DOHH2 (cell line): ENCODE measurements at regions not wholly inside any gene's neighbourhood (a gene's known extent, or its start where the extent isn't known, plus 50 kb on each side); places are given as distances from the start of the nearest gene placed in this dataset.

Experiments
- CTCF ChIP-seq: fragments of 200-600 bp; sonication (generic); IDR thresholded peaks from one replicate; pipeline ENCODE4 v1.5.1; 2014; ENCODE audit warnings: antibody characterized with exemption, mild to moderate bottlenecking, low read depth, low read length; ENCODE audit not compliant: poor library complexity, severe bottlenecking
- EZH2phosphoT487 ChIP-seq: fragments of 200-600 bp; sonication (generic); IDR thresholded peaks from 2 replicates; pipeline ENCODE4 v1.6.1; 2017; ENCODE audit warnings: borderline replicate concordance, mild to moderate bottlenecking, antibody characterized with exemption, low read length, moderate library complexity, mixed read lengths

GRCh38 chr14:65225299-65226159 is 123.2 kb upstream of the MAX start:
- no peak for TF ChIP-seq CTCF
- no peak for TF ChIP-seq EZH2phosphoT487
